ENCODE measurements at regions not wholly inside any gene's neighbourhood (a gene's known extent, or its start where the extent isn't known, plus 50 kb on each side); places are given as distances from the start of the nearest gene placed in this dataset.

GRCh38 chr6:144652292-144652891 lies 367.3 kb downstream of the UTRN start:
- H3K27me3 ChIP-seq (ENCODE audit: control insufficient read depth in 1 of 2, insufficient read depth in 2 of 2, low read length in 2 of 2) = no peaks in the 10 kb centered on the region
- POLR2A ChIA-PET = no interaction called here
- peak overlapping the region; percentile 17 for H3K27ac Mint-ChIP-seq
- H3K27ac ChIP-seq (ENCODE audit: low read depth in 1 of 2, low read length in 2 of 2) = no peak overlapping the region
- intact Hi-C loops (cut with DNase I, micrococcal nuclease) = no loop called here
- H3K9me3 Mint-ChIP-seq = peaks cover 3% of the 10 kb centered on the region
- no peaks in the 10 kb centered on the region for H3K9me3 ChIP-seq (ENCODE audit: control insufficient read depth in 1 of 2, insufficient read depth in 1 of 2, low read length in 2 of 2)
- no peaks in the 10 kb centered on the region for H3K36me3 ChIP-seq (ENCODE audit: insufficient read depth, low read length)
- no peak for TF ChIP-seq CTCF (IDR thresholded peaks at IDR 0.05)
- DNase-seq (no peak), ATAC-seq (ENCODE audit: poor library complexity) (no peak)
- peaks cover 6% of the 10 kb centered on the region for H3K4me1 ChIP-seq (ENCODE audit: insufficient read depth, low read length)
- H3K4me1 Mint-ChIP-seq (ENCODE audit: low read depth) = peaks cover 48% of the 10 kb centered on the region
- H3K27me3 Mint-ChIP-seq = no peaks in the 10 kb centered on the region
- no peak overlapping the region for H3K4me3 Mint-ChIP-seq
- no peak overlapping the region for H3K4me3 ChIP-seq (ENCODE audit: low read length)
- CTCF ChIA-PET = interaction anchor here (0.6 kb wide), 1 partner anchor 92 kb away, joined by 3 read pairs; no protein-coding TSS in a partner anchor
- peaks cover 50% of the 10 kb centered on the region for H3K36me3 Mint-ChIP-seq (ENCODE audit: low read depth)

- TF ChIP-seq CTCF (IDR thresholded peaks at IDR 0.05) = no peak
- peak; percentile 66 for ATAC-seq (ENCODE audit: poor library complexity)
- Mint-ChIP-seq H3K27me3 (no peaks in the 10 kb centered on the region), H3K4me3 (peak overlapping the region; percentile 31), H3K27ac (peak overlapping the region; percentile 59), H3K36me3 (ENCODE audit: low read depth) (peaks cover 37% of the 10 kb centered on the region), H3K9me3 (peaks cover 3% of the 10 kb centered on the region), H3K4me1 (ENCODE audit: low read depth) (peaks cover 64% of the 10 kb centered on the region)
- Histone ChIP-seq H3K27ac (ENCODE audit: low read depth in 1 of 2, low read length in 2 of 2) (peak overlapping the region in 1 of 2 donors; percentile 47), H3K4me3 (ENCODE audit: low read length) (no peak overlapping the region), H3K27me3 (ENCODE audit: control insufficient read depth in 1 of 2, insufficient read depth in 2 of 2, low read length in 2 of 2) (no peaks in the 10 kb centered on the region), H3K36me3 (ENCODE audit: insufficient read depth, low read length) (no peaks in the 10 kb centered on the region), H3K4me1 (ENCODE audit: insufficient read depth, low read length) (peaks cover 11% of the 10 kb centered on the region), H3K9me3 (ENCODE audit: control insufficient read depth in 1 of 2, insufficient read depth in 1 of 2, low read length in 2 of 2) (no peaks in the 10 kb centered on the region)
- POLR2A ChIA-PET = interaction anchor here (0.6 kb wide), 1 partner anchor 95 kb away, joined by 3 read pairs; no protein-coding TSS in a partner anchor
- intact Hi-C loops (cut with DNase I, micrococcal nuclease) = no loop called here
- peak in 3 of 14 experiments; percentile 51 to 54 (median 52) for DNase-seq
- CTCF ChIA-PET = interaction anchor here (1.1 kb wide), 1 partner anchor 10 kb away, joined by 4 read pairs; no protein-coding TSS in a partner anchor
Observed at GRCh38 chr6:144653885-144654505, 368.9 kb downstream of the UTRN start.

- Histone ChIP-seq H3K9me3 (ENCODE audit: control insufficient read depth in 1 of 2, insufficient read depth in 1 of 2, low read length in 2 of 2) (no peaks in the 10 kb centered on the region), H3K4me1 (ENCODE audit: insufficient read depth, low read length) (peaks cover 16% of the 10 kb centered on the region), H3K4me3 (ENCODE audit: low read length) (no peak overlapping the region), H3K27me3 (ENCODE audit: control insufficient read depth in 1 of 2, insufficient read depth in 2 of 2, low read length in 2 of 2) (no peaks in the 10 kb centered on the region), H3K27ac (ENCODE audit: low read depth in 1 of 2, low read length in 2 of 2) (peak overlapping the region in 1 of 2 donors; percentile 47), H3K36me3 (ENCODE audit: insufficient read depth, low read length) (no peaks in the 10 kb centered on the region)
- Mint-ChIP-seq H3K4me3 (peak overlapping the region; percentile 31), H3K36me3 (ENCODE audit: low read depth) (peaks cover 32% of the 10 kb centered on the region), H3K4me1 (ENCODE audit: low read depth) (peaks cover 70% of the 10 kb centered on the region), H3K27me3 (no peaks in the 10 kb centered on the region), H3K27ac (peak overlapping the region; percentile 59), H3K9me3 (peaks cover 3% of the 10 kb centered on the region)
- DNase-seq = no peak
- POLR2A ChIA-PET = interaction anchor here (0.6 kb wide), 1 partner anchor 94 kb away, joined by 3 read pairs; no protein-coding TSS in a partner anchor
- CTCF ChIA-PET = no interaction called here
- no peak for TF ChIP-seq CTCF (IDR thresholded peaks at IDR 0.05)
- intact Hi-C loops (cut with DNase I, micrococcal nuclease) = no loop called here
- ATAC-seq (ENCODE audit: poor library complexity) = no peak
Observed at GRCh38 chr6:144654506-144654905, 369.4 kb downstream of the UTRN start.

All from CD4-positive, alpha-beta T cell (primary cell).